ENCODE measurements at regions not wholly inside any gene's neighbourhood (a gene's known extent, or its start where the extent isn't known, plus 50 kb on each side); places are given as distances from the start of the nearest gene placed in this dataset.

DNA sequence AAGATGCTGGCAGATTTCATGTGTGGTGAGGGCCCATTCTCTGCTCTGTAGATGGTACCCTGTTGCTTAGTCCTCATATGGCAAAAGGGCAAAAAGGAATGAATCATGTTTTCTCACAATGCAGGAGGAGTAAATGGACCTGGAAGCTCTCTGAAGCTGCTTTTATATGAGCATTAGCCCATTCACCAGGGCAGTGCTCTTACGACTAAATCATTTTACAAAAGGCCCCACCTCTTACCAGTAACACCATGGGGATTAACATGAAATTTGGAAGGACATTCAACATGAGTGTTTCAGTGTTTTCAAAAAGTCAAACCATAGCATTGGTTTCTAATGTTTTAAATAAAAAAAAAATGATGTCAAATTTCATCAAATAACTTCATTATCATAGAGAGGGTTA is 495.7 kb upstream of the CBLB start:
- TF ChIP-seq POLR2A (IDR thresholded peaks at IDR 0.05; ENCODE audit: low read depth), result no peak
- TF ChIP-seq EP300 (IDR thresholded peaks at IDR 0.05), result no peak

Data from esophagus muscularis mucosa (tissue), 2 donors.